ENCODE measurements at regions not wholly inside any gene's neighbourhood (a gene's known extent, or its start where the extent isn't known, plus 50 kb on each side); places are given as distances from the start of the nearest gene placed in this dataset.

- TF ChIP-seq NANOG (IDR thresholded peaks at IDR 0.05; ENCODE audit: borderline replicate concordance) (no peak), EZH2 (IDR thresholded peaks at IDR 0.05; ENCODE audit: low read depth, unreplicated experiment) (no peak), CREB1 (CRISPR knock-in tag; IDR thresholded peaks at IDR 0.05; ENCODE audit: low read depth) (no peak), ZNF331 (CRISPR knock-in tag; IDR thresholded peaks at IDR 0.05; ENCODE audit: low read depth) (no peak), CTCF (conservative IDR thresholded peaks at IDR 0.05; ENCODE audit: low read depth in 2 of 2) (no peak), EZH2phosphoT487 (IDR thresholded peaks at IDR 0.05; ENCODE audit: unreplicated experiment) (no peak), POLR2AphosphoS5 (IDR thresholded peaks at IDR 0.05; ENCODE audit: low read depth) (no peak), JUNB (IDR thresholded peaks at IDR 0.05; ENCODE audit: unreplicated experiment) (no peak)
- TF ChIP-seq, protein P1, sequence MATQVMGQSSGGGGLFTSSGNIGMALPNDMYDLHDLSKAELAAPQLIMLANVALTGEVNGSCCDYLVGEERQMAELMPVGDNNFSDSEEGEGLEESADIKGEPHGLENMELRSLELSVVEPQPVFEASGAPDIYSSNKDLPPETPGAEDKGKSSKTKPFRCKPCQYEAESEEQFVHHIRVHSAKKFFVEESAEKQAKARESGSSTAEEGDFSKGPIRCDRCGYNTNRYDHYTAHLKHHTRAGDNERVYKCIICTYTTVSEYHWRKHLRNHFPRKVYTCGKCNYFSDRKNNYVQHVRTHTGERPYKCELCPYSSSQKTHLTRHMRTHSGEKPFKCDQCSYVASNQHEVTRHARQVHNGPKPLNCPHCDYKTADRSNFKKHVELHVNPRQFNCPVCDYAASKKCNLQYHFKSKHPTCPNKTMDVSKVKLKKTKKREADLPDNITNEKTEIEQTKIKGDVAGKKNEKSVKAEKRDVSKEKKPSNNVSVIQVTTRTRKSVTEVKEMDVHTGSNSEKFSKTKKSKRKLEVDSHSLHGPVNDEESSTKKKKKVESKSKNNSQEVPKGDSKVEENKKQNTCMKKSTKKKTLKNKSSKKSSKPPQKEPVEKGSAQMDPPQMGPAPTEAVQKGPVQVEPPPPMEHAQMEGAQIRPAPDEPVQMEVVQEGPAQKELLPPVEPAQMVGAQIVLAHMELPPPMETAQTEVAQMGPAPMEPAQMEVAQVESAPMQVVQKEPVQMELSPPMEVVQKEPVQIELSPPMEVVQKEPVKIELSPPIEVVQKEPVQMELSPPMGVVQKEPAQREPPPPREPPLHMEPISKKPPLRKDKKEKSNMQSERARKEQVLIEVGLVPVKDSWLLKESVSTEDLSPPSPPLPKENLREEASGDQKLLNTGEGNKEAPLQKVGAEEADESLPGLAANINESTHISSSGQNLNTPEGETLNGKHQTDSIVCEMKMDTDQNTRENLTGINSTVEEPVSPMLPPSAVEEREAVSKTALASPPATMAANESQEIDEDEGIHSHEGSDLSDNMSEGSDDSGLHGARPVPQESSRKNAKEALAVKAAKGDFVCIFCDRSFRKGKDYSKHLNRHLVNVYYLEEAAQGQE (IDR thresholded peaks at IDR 0.05; ENCODE audit: unreplicated experiment): no peak
- no peaks in the 10 kb centered on the region for H3K36me3 Mint-ChIP-seq (ENCODE audit: low read depth)
- no peak overlapping the region for H3K4me3 Mint-ChIP-seq
- H3K27me3 Mint-ChIP-seq (ENCODE audit: insufficient read depth, low read depth, poor library complexity): no peaks in the 10 kb centered on the region
- no peak overlapping the region for H3K4me2 ChIP-seq
- no peak overlapping the region for H3K27ac ChIP-seq (ENCODE audit: low read depth)
- no peaks in the 10 kb centered on the region for H3K9me3 Mint-ChIP-seq
- H3F3A ChIP-seq (replicated peaks; ENCODE audit: low read depth): no peaks in the 10 kb centered on the region
- no peaks in the 10 kb centered on the region for H4K20me1 ChIP-seq (replicated peaks; ENCODE audit: insufficient read depth)
- H3K4me3 ChIP-seq: no peak overlapping the region
- H2AFZ ChIP-seq: no peak overlapping the region
- no peaks in the 10 kb centered on the region for H3K9me2 ChIP-seq (ENCODE audit: insufficient read depth)
- no peaks in the 10 kb centered on the region for H3K4me1 ChIP-seq (ENCODE audit: insufficient read depth)
- H3K27ac Mint-ChIP-seq: no peak overlapping the region
- no peaks in the 10 kb centered on the region for H3K27me3 ChIP-seq (ENCODE audit: insufficient read depth)
- no peaks in the 10 kb centered on the region for H3K79me2 ChIP-seq (replicated peaks; ENCODE audit: insufficient read depth)
- no peaks in the 10 kb centered on the region for H3K36me3 ChIP-seq (ENCODE audit: insufficient read depth)
- no peaks in the 10 kb centered on the region for H3K4me1 Mint-ChIP-seq
- DNase-seq (ENCODE audit: low spot score) (no peak), ATAC-seq (no peak)
Observed at GRCh38 chr13:61935710-61936109, 520.1 kb upstream of the PCDH20 start.

- Histone ChIP-seq H3K27ac (ENCODE audit: low read depth) (no peak overlapping the region), H3F3A (replicated peaks; ENCODE audit: low read depth) (no peaks in the 10 kb centered on the region), H4K20me1 (replicated peaks; ENCODE audit: insufficient read depth) (no peaks in the 10 kb centered on the region), H3K4me2 (no peak overlapping the region), H2AFZ (no peak overlapping the region), H3K36me3 (ENCODE audit: insufficient read depth) (0 out of 2 replicates have a peak, but pooled peaks cover 4% of the 10 kb centered on the region), H3K79me2 (replicated peaks; ENCODE audit: insufficient read depth) (no peaks in the 10 kb centered on the region), H3K4me3 (no peak overlapping the region), H3K9me2 (ENCODE audit: insufficient read depth) (no peaks in the 10 kb centered on the region), H3K27me3 (ENCODE audit: insufficient read depth) (no peaks in the 10 kb centered on the region), H3K4me1 (ENCODE audit: insufficient read depth) (no peaks in the 10 kb centered on the region)
- ATAC-seq: no peak
- H3K27ac Mint-ChIP-seq: no peak overlapping the region
- H3K4me1 Mint-ChIP-seq: no peaks in the 10 kb centered on the region
- H3K9me3 Mint-ChIP-seq: peaks cover 21% of the 10 kb centered on the region
- H3K27me3 Mint-ChIP-seq (ENCODE audit: insufficient read depth, low read depth, poor library complexity): no peaks in the 10 kb centered on the region
- peaks cover 13% of the 10 kb centered on the region for H3K36me3 Mint-ChIP-seq (ENCODE audit: low read depth)
- no peak for DNase-seq (ENCODE audit: low spot score)
- H3K4me3 Mint-ChIP-seq: no peak overlapping the region
- no peak for TF ChIP-seq JUNB (IDR thresholded peaks at IDR 0.05; ENCODE audit: unreplicated experiment)
- TF ChIP-seq EZH2 (IDR thresholded peaks at IDR 0.05; ENCODE audit: low read depth, unreplicated experiment): no peak
- no peak for TF ChIP-seq NANOG (IDR thresholded peaks at IDR 0.05; ENCODE audit: borderline replicate concordance)
- TF ChIP-seq, protein P2, sequence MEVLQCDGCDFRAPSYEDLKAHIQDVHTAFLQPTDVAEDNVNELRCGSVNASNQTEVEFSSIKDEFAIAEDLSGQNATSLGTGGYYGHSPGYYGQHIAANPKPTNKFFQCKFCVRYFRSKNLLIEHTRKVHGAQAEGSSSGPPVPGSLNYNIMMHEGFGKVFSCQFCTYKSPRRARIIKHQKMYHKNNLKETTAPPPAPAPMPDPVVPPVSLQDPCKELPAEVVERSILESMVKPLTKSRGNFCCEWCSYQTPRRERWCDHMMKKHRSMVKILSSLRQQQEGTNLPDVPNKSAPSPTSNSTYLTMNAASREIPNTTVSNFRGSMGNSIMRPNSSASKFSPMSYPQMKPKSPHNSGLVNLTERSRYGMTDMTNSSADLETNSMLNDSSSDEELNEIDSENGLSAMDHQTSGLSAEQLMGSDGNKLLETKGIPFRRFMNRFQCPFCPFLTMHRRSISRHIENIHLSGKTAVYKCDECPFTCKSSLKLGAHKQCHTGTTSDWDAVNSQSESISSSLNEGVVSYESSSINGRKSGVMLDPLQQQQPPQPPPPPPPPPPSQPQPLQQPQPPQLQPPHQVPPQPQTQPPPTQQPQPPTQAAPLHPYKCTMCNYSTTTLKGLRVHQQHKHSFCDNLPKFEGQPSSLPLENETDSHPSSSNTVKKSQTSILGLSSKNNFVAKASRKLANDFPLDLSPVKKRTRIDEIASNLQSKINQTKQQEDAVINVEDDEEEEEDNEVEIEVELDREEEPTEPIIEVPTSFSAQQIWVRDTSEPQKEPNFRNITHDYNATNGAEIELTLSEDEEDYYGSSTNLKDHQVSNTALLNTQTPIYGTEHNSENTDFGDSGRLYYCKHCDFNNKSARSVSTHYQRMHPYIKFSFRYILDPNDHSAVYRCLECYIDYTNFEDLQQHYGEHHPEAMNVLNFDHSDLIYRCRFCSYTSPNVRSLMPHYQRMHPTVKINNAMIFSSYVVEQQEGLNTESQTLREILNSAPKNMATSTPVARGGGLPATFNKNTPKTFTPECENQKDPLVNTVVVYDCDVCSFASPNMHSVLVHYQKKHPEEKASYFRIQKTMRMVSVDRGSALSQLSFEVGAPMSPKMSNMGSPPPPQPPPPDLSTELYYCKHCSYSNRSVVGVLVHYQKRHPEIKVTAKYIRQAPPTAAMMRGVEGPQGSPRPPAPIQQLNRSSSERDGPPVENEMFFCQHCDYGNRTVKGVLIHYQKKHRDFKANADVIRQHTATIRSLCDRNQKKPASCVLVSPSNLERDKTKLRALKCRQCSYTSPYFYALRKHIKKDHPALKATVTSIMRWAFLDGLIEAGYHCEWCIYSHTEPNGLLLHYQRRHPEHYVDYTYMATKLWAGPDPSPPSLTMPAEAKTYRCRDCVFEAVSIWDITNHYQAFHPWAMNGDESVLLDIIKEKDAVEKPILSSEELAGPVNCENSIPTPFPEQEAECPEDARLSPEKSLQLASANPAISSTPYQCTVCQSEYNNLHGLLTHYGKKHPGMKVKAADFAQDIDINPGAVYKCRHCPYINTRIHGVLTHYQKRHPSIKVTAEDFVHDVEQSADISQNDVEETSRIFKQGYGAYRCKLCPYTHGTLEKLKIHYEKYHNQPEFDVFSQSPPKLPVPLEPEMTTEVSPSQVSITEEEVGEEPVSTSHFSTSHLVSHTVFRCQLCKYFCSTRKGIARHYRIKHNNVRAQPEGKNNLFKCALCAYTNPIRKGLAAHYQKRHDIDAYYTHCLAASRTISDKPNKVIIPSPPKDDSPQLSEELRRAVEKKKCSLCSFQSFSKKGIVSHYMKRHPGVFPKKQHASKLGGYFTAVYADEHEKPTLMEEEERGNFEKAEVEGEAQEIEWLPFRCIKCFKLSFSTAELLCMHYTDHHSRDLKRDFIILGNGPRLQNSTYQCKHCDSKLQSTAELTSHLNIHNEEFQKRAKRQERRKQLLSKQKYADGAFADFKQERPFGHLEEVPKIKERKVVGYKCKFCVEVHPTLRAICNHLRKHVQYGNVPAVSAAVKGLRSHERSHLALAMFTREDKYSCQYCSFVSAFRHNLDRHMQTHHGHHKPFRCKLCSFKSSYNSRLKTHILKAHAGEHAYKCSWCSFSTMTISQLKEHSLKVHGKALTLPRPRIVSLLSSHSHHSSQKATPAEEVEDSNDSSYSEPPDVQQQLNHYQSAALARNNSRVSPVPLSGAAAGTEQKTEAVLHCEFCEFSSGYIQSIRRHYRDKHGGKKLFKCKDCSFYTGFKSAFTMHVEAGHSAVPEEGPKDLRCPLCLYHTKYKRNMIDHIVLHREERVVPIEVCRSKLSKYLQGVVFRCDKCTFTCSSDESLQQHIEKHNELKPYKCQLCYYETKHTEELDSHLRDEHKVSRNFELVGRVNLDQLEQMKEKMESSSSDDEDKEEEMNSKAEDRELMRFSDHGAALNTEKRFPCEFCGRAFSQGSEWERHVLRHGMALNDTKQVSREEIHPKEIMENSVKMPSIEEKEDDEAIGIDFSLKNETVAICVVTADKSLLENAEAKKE (CRISPR knock-in tag; IDR thresholded peaks at IDR 0.05): no peak
Observed at GRCh38 chr13:61927648-61928047, 512.0 kb upstream of the PCDH20 start.

Data from GM23338 (cell line).